ENCODE measurements at regions not wholly inside any gene's neighbourhood (a gene's known extent, or its start where the extent isn't known, plus 50 kb on each side); places are given as distances from the start of the nearest gene placed in this dataset.

- no peak for FAIRE-seq
These were observed 139.7 kb upstream of the CCND2 start for GRCh38 chr12:4133636-4134447.

- no peak for FAIRE-seq
These were observed 140.5 kb upstream of the CCND2 start for GRCh38 chr12:4133029-4133428.

- no peak for FAIRE-seq
These were observed 152.0 kb upstream of the CCND2 start for GRCh38 chr12:4121506-4122020.

- no peak for FAIRE-seq
These were observed 153.1 kb upstream of the CCND2 start for GRCh38 chr12:4120316-4120917.

GRCh38 chr12:4119157-4119761 lies 154.3 kb upstream of the CCND2 start:
- no peak for FAIRE-seq

GRCh38 chr12:4118601-4119156 lies 154.9 kb upstream of the CCND2 start:
- no peak for FAIRE-seq

- no peak for FAIRE-seq
These were observed 155.5 kb upstream of the CCND2 start for GRCh38 chr12:4118017-4118510.

- FAIRE-seq = no peak
These were observed 156.1 kb upstream of the CCND2 start for GRCh38 chr12:4117386-4118016.

GRCh38 chr12:4116251-4117111 lies 157.1 kb upstream of the CCND2 start:
- FAIRE-seq = no peak

- FAIRE-seq = no peak
These were observed 158.0 kb upstream of the CCND2 start for GRCh38 chr12:4115570-4115969.

- no peak for FAIRE-seq
These were observed 158.6 kb upstream of the CCND2 start for GRCh38 chr12:4114986-4115385.

- FAIRE-seq = no peak
These were observed 160.7 kb upstream of the CCND2 start for GRCh38 chr12:4112734-4113325.

- FAIRE-seq = no peak
These were observed 161.3 kb upstream of the CCND2 start for GRCh38 chr12:4112290-4112689.

- FAIRE-seq = no peak
These were observed 162.6 kb upstream of the CCND2 start for GRCh38 chr12:4111010-4111409.

- FAIRE-seq = no peak
These were observed 163.7 kb upstream of the CCND2 start for GRCh38 chr12:4109826-4110225.

GRCh38 chr12:4108803-4109345 lies 164.7 kb upstream of the CCND2 start:
- FAIRE-seq = no peak

GRCh38 chr12:4107911-4108697 lies 165.5 kb upstream of the CCND2 start:
- FAIRE-seq = no peak

GRCh38 chr12:4107436-4107878 lies 166.1 kb upstream of the CCND2 start:
- FAIRE-seq = no peak

- no peak for FAIRE-seq
These were observed 166.9 kb upstream of the CCND2 start for GRCh38 chr12:4106621-4107020.

GRCh38 chr12:4104722-4105244 lies 168.8 kb upstream of the CCND2 start:
- no peak for FAIRE-seq
